Activated effector memory CD4-positive, alpha-beta T cell treated with anti-CD3 and anti-CD28 coated beads, Interleukin-2, amount 50 U/mL, for 16 hours (primary cell): ENCODE measurements at regions not wholly inside any gene's neighbourhood (a gene's known extent, or its start where the extent isn't known, plus 50 kb on each side); places are given as distances from the start of the nearest gene placed in this dataset.

Source experiments
- DNase-seq: peaks from one replicate; pipeline ENCODE4 v3.0.0-alpha.2; 2020

GRCh38 chr15:62445244-62445643, 280.2 kb upstream of the C2CD4B start:
- no peak for DNase-seq

GRCh38 chr15:62446984-62447383, 281.9 kb upstream of the C2CD4B start:
- DNase-seq, result no peak

GRCh38 chr15:62447742-62448141, 282.7 kb upstream of the C2CD4B start:
- DNase-seq, result no peak

GRCh38 chr15:62449638-62450037, 284.6 kb upstream of the C2CD4B start:
- DNase-seq, result no peak

GRCh38 chr15:62450061-62450460, 285.0 kb upstream of the C2CD4B start:
- no peak for DNase-seq

DNA sequence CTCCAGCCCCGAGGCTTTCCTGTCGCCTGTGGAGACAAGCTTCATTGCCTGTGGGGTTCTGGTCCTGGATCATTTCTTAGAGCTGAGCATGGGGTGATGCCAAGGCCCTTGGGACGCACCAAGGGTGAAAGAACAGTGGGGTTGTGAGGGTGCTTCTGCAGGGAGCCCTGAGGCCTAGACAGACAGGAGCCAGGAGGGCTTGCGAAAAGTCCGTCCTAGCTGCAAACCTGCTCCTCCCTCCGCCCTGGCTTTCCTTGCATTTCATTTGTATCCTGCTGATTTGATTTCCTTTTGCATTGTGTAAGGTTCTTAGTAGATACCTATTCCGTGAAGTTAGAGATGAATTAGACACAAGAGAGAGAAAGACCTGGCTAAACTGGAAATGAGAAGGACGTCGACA, 286.9 kb upstream of the C2CD4B start:
- no peak for DNase-seq

GRCh38 chr15:62452667-62453066, 287.6 kb upstream of the C2CD4B start:
- no peak for DNase-seq

DNA sequence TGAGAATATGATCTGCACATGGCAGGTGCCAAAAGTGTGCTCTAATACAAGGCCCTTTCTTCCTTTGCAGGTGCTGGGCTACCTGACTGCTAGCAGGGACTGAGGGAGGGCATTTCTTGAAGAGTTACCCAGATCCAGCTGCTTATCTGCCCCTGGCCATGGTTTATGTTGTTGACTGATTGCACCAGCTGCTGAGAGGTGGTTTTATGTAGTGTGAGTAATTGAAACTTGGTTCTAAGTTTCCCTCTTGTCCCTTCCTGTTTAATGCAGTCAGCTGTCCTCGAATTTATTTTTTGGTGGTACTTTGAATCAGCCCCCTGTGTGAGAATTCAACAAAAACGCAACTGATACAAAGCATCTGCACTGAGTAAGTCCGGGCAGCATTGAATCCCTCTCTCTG, 288.3 kb upstream of the C2CD4B start:
- no peak for DNase-seq

DNA sequence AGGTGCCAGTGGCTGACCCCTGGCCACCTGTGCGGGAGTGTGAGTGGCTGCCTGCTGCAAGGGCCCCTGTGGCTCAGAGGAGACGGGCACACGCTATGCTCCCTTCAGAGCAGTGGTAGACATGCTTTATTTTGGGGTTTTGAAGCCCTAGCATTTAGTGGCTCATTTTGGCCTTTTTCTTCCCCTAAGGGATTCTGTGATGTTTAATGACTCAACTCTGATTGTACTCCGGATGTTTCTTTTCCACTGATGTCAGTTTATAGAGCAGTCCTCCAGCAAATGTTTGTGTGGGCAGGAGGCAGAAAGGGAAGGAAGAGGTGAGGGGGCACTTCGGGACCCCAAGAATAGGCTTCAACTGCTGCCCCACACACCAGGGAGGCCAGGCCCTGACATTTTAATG, 288.9 kb upstream of the C2CD4B start:
- no peak for DNase-seq

DNA sequence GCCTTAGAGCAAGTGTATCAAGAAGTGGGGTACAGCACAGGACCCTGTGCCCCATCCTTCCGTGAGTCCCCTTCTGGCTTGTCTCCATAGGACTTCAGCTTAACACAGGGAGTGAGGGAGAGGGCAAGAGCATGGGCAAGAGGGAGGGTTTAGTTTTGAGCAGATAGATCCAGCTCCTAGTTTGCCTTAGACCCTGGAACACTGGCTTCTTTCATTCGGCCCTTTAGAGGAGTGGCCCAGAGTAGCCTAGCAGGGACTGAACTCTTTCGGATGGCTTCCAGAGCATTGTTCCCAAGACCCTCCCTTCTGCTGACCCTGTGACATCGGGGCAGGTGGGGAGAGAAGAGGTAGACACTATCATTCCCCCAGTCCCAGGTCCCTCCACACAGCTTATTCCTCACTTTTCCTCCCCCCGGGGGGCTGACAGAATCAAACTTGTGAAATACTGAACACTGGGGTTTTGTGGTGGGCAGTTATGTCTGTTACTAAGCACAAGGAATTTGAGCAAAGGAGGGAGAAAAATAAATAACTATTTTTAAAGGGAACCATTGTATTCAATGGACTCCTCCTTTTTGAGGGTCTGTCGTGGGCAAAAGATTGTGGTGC, 289.6 kb upstream of the C2CD4B start:
- DNase-seq, result no peak

GRCh38 chr15:62455441-62455921, 290.4 kb upstream of the C2CD4B start:
- DNase-seq, result no peak

DNA sequence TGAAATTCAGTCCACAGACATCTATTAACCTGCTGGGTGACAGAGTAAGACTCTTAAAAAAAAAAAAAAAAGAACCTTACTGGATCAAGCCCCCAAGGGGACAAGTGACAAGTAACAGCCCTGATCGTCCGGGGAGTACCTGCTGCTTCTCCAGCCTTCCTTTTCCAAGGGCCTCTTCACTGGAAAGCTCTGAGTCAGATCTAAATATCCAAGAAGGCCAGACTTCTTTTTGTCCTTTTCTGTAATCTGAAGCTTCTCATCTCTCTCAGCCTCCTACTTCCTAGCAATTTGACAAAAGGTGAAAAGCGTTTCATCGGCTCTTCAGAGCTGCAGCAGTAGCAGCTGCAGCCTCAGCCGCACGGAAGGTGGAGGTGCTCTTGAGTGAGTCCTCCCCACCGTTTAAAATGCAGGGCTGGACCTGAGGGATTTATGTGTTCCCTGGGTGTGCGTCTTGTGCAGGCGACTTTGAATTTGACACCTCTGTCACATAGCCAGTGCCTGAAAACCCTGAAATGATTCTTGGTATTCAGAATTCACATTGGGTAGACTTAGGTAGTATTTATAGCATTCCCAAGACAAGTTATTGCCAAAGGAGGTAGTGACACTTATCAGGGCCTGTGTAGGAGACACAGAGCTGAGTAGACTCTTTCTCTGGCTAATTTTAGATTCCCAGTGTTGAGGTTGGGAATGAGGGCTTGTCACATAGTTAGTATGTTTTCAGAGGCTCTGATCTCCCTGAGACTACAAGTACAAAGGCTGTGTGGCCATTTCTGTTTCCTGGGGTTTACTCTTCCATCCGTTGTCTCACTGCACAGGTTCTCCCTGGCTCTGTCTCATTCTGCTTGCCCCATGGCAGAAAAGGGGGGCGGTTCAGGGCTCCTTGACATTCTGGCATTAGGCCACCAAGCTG, 291.2 kb upstream of the C2CD4B start:
- no peak for DNase-seq

GRCh38 chr15:62457100-62457499, 292.0 kb upstream of the C2CD4B start:
- no peak for DNase-seq

- no peak for DNase-seq
Measured at GRCh38 chr15:62459875-62460274, 294.8 kb upstream of the C2CD4B start.

- DNase-seq, result no peak
Measured at GRCh38 chr15:62462268-62462667, 297.2 kb upstream of the C2CD4B start.

DNA sequence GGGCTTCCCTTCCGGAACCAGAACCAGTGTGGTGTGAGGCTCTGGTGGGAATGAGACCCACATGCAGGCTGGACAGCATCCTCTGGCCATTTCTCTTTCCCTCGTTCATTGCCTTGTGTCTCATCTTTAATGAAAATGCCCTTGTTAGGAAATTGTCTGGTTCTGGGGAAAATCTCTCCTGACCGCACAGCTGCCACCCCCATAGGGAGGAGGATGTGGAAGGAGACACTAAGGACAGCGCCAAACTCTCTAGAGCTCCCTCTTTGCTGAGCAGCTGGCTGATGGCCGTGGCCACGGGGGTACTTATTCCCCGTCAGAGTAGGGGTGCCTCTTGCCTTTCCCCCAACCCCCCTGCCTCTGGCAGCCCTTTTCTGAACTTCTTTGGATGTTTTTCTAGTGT, 297.6 kb upstream of the C2CD4B start:
- DNase-seq, result no peak

GRCh38 chr15:62464705-62465104, 299.6 kb upstream of the C2CD4B start:
- no peak for DNase-seq

GRCh38 chr15:62465173-62465572, 300.1 kb upstream of the C2CD4B start:
- no peak for DNase-seq

DNA sequence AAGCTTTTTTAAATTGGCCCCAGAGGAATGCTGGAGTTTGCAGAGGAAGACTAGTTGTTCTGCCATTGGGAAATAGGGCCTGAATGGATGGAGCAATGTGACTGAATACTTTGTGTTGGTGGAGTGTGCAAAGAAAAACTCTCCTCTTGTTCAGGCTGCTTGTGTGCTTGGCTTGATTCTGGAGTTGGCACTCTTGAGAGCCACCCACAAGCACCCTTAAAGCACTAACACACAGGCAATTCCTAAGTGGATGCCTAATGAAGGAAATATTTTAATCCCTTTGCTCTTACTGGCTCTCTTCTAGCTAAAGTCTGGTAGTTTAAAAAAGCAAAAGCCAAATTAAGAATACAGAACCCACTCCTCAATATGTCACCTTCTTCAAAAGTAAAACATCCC, 304.4 kb upstream of the C2CD4B start:
- DNase-seq, result no peak

DNA sequence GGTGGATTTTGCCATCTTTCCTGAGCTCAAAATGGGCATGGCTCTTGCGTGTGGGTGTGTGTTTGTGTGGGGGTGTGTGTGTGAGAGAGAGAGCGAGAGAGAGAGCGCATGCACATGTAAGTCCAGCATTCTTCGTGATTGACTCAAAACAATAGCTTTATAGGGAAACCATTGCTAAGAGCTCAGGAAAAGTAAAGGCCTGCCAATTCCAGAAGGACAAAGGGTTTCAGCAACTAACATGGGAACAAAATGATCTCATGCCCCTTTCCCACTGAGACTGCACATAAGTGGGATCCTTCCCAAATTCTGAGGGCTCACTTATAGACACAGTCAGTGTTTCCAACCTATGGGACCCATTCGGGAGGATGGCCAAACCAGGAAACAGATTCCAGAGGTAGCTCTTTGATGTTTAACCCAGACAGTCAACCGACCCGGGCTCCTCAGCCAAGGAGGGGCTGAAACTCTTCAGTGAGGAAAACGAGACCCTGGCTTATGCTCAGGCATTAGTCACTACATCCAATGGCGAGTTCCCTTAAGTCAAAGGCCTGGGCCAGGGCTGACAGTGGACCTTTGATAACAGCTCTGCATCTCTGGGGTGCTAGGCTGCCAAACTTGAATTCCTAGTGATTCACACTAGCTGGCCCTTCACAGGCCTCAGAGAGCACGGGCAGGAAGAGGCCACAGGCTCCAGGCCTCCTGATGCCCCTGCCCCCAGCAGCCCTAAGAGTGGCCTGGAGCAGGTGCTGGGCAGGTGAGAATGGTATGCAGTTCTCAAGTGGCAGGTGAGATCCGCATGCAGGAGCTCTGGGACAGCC, 305.0 kb upstream of the C2CD4B start:
- no peak for DNase-seq

GRCh38 chr15:62472616-62473299, 307.7 kb upstream of the C2CD4B start:
- no peak for DNase-seq

GRCh38 chr15:62474021-62474770, 309.1 kb upstream of the C2CD4B start:
- DNase-seq, result no peak
